GM18508 (cell line): ENCODE measurements at regions not wholly inside any gene's neighbourhood (a gene's known extent, or its start where the extent isn't known, plus 50 kb on each side); places are given as distances from the start of the nearest gene placed in this dataset.

Experiments
- ATAC-seq: cut with Tn5 transposase; IDR thresholded peaks from one replicate; pipeline ENCODE4 v1.9.1; 2021; ENCODE audit warnings: moderate number of reproducible peaks; ENCODE audit not compliant: insufficient read depth, unreplicated experiment

DNA sequence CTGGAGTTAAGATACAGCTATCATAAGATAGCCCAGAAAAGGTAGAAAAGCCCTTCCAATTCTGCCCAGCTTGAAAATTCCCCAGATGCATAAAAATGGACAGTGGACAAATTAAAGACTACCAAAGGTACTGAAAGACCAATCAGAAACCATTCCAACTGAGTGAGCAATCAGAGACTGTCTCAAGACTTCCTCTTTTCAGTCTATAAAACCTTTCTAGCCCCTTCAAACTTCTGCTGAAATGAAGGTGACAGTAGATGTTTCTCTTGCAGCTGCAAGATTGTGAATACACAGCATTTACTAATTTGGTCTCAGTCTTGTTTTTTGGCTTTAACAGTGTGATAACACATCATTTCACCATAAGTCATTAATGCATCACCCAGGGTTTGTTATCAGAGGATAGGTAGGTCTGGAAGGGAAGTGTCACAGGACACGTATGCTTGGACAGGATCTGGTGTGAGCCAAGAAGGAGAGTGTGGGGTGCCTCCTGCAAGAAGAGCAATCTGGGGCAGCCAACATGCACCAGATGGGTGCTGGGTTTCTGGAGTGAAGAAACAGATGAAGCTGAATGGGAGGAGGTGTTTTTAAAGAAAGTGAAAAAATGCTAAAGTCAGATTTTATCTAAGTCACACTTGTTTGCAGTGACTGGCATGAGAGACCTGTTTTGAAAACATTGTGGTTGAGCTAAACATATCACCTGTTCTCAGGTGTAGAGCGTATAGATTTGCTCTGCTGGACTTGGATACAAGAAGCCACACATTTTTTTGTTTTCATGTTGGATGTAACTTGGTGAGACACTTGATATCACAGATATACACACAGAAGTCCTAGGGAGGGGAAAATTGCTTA, 75.3 kb upstream of the DDX18 start:
- ATAC-seq: no peak

DNA sequence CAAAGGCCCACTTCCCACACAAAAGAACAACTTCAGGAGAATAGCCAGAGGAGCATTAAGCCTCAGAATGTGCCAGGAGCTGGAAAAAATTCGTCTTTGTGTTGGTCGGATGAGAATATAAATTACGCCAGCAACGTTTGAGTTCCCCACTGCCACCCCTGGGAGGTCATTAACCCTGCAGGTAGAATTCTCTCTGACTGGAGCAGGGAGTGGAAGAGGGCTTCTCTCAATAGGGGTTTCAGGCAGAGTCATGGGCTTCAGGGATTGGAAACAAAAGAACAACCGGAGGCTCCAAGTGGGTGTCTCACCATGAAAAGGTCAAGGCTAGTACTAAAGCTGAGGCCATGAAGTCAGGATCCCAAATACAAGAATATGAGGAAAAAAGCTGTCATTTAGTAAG, 69.0 kb upstream of the DDX18 start:
- no peak for ATAC-seq

DNA sequence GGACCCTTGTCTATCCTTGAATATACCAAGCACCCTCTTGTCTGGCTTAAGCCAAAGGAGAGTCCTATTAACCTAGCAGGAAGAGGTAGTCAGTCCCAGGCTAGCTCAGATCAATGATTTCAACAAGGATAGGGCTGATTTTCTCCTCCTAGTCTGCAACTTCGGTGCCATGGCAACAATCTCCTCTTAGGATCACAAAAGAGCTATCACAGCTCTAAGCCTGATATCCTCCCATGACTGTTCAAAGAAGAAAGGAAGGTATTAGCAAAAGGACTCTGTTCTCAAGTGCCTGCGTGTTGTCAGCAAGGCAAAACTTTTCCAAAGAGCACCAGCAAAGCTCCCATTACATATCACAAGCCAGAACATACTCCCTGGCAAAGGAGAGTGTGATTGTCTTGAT, 58.7 kb upstream of the DDX18 start:
- no peak for ATAC-seq

DNA sequence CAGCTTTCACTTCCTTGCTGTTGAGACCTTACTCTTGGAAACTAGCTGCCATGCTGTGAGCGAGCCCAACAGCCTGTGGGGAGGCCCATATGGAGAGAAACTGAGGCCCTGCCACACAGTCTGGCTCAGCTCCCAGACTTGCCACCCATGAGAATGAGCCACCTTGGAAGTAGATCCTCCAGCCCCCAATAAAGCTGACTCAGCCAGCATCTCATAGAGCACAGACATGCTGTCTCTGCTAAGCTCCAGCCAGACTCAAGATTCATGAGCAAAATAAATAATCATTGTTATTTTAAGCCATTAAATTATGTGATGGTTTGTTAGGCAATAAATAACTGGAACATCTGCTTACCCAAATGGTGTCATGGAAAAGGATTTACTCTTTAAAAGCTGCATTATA, 53.6 kb upstream of the DDX18 start:
- no peak for ATAC-seq

DNA sequence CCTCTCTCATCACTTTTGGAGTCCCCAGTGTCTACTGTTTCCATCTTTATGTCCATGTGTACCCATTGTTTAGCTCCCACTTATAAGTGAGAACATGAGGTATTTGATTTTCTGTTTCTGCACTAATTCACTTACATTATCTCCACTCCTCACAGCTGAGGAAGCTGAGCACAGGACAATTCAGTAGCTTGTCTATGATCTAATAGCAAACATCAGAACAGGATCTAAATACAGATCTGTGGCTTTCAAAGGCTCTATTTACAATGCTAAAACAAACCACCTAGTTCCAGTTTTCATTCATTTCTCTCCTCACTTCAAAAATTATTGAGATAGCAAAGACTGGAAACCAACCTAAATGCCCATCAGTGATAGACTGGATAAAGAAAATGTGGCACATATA, 52.0 kb upstream of the DDX18 start:
- ATAC-seq: no peak

DNA sequence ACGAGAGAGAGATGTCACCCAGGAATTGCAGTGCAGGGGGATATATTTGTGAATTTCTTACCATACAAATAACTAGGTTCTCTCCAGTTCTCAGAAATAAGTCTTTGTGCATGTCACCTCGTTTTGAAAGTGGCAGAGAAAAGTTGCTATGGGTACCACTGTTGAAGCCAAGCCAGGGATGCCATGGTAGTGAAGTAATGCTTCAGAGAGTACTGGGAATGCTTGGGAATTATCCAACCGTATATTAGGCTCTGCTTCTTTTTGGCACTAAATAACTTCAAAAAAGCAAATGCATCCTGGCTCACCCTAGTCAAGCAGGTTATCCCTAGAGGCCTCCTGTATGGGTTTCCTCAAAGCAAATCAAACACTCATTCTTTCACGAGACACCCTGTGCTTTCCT, 50.7 kb upstream of the DDX18 start:
- no peak for ATAC-seq
